Activated naive CD4-positive, alpha-beta T cell treated with anti-CD3 and anti-CD28 coated beads, Interleukin-2, amount 10 ng/mL, durations not matched to agents 7 days and 5 days (primary cell): ENCODE measurements at regions not wholly inside any gene's neighbourhood (a gene's known extent, or its start where the extent isn't known, plus 50 kb on each side); places are given as distances from the start of the nearest gene placed in this dataset.
"Not testable (repeated sequence)": the region's sequence is repeated elsewhere in the genome, so short reads cannot be mapped to it uniquely, and the experiment has no call there.

Source experiments
- CTCF ChIA-PET: fragments of 350-600 bp; sonication (Branson Sonifier 250); formaldehyde crosslinking; loops from one replicate; lab custom pipeline; 2021; ENCODE audit warnings: antibody characterized with exemption; lab: Charles Lee
- DNase-seq: peaks from one replicate; pipeline ENCODE4 v3.0.0-alpha.2; 2020
- H3K27ac Mint-ChIP-seq: one replicate; pipeline ENCODE4 v1.8.0; 2021; ENCODE audit warnings: mild to moderate bottlenecking, moderate library complexity, mixed read lengths
- H3K27me3 Mint-ChIP-seq: one replicate; pipeline ENCODE4 v1.8.0; 2021; ENCODE audit warnings: mild to moderate bottlenecking, mixed read lengths
- H3K36me3 Mint-ChIP-seq: one replicate; pipeline ENCODE4 v1.8.0; 2021; ENCODE audit warnings: mixed read lengths
- H3K4me1 Mint-ChIP-seq: one replicate; pipeline ENCODE4 v1.8.0; 2021; ENCODE audit warnings: mixed read lengths
- H3K4me3 Mint-ChIP-seq: one replicate; pipeline ENCODE4 v1.8.0; 2021; ENCODE audit warnings: mild to moderate bottlenecking, moderate library complexity, mixed read lengths
- H3K9me3 Mint-ChIP-seq: one replicate; pipeline ENCODE4 v1.8.0; 2021; ENCODE audit warnings: mixed read lengths

- H3K27me3 Mint-ChIP-seq: no peaks in the 10 kb centered on the region
- no peak for DNase-seq
- no peaks in the 10 kb centered on the region for H3K36me3 Mint-ChIP-seq
- peaks cover 8% of the 10 kb centered on the region for H3K9me3 Mint-ChIP-seq
- CTCF ChIA-PET: no interaction called here
- H3K27ac Mint-ChIP-seq: no peak overlapping the region
- H3K4me3 Mint-ChIP-seq: no peak overlapping the region
- no peaks in the 10 kb centered on the region for H3K4me1 Mint-ChIP-seq
These were observed 602.6 kb upstream of the HS3ST5 start for GRCh38 chr6:114945392-114945791.

- Mint-ChIP-seq H3K4me1 (no peaks in the 10 kb centered on the region), H3K27ac (no peak overlapping the region), H3K4me3 (no peak overlapping the region), H3K36me3 (no peaks in the 10 kb centered on the region), H3K27me3 (no peaks in the 10 kb centered on the region), H3K9me3 (peaks cover 4% of the 10 kb centered on the region)
- CTCF ChIA-PET: no interaction called here
- DNase-seq: no peak
These were observed 598.3 kb upstream of the HS3ST5 start for GRCh38 chr6:114941078-114941477.

GRCh38 chr6:114940181-114940580, 597.4 kb upstream of the HS3ST5 start:
- CTCF ChIA-PET: no interaction called here
- no peak for DNase-seq
- no peak overlapping the region for H3K27ac Mint-ChIP-seq
- H3K9me3 Mint-ChIP-seq: peaks cover 5% of the 10 kb centered on the region
- H3K4me1 Mint-ChIP-seq: no peaks in the 10 kb centered on the region
- no peaks in the 10 kb centered on the region for H3K36me3 Mint-ChIP-seq
- no peak overlapping the region for H3K4me3 Mint-ChIP-seq
- H3K27me3 Mint-ChIP-seq: no peaks in the 10 kb centered on the region

GRCh38 chr6:114939630-114940029, 596.8 kb upstream of the HS3ST5 start:
- peaks cover 4% of the 10 kb centered on the region for H3K9me3 Mint-ChIP-seq
- H3K4me1 Mint-ChIP-seq: no peaks in the 10 kb centered on the region
- CTCF ChIA-PET: no interaction called here
- DNase-seq: no peak
- H3K27me3 Mint-ChIP-seq: no peaks in the 10 kb centered on the region
- no peak overlapping the region for H3K4me3 Mint-ChIP-seq
- H3K36me3 Mint-ChIP-seq: no peaks in the 10 kb centered on the region
- no peak overlapping the region for H3K27ac Mint-ChIP-seq

- Mint-ChIP-seq H3K27ac (no peak overlapping the region), H3K4me3 (no peak overlapping the region), H3K4me1 (no peaks in the 10 kb centered on the region), H3K27me3 (no peaks in the 10 kb centered on the region), H3K9me3 (peaks cover 5% of the 10 kb centered on the region), H3K36me3 (no peaks in the 10 kb centered on the region)
- DNase-seq: no peak
- CTCF ChIA-PET: no interaction called here
These were observed 593.3 kb upstream of the HS3ST5 start for GRCh38 chr6:114936080-114936479.

GRCh38 chr6:114934079-114934478, 591.3 kb upstream of the HS3ST5 start:
- H3K4me3 Mint-ChIP-seq: no peak overlapping the region
- no peaks in the 10 kb centered on the region for H3K4me1 Mint-ChIP-seq
- peaks cover 5% of the 10 kb centered on the region for H3K9me3 Mint-ChIP-seq
- H3K36me3 Mint-ChIP-seq: no peaks in the 10 kb centered on the region
- CTCF ChIA-PET: no interaction called here
- H3K27me3 Mint-ChIP-seq: no peaks in the 10 kb centered on the region
- DNase-seq: no peak
- H3K27ac Mint-ChIP-seq: no peak overlapping the region

- H3K9me3 Mint-ChIP-seq: peaks cover 11% of the 10 kb centered on the region
- H3K4me1 Mint-ChIP-seq, H3K27me3 Mint-ChIP-seq, H3K36me3 Mint-ChIP-seq, H3K27ac Mint-ChIP-seq, H3K4me3 Mint-ChIP-seq, CTCF ChIA-PET, DNase-seq: not testable (repeated sequence)
These were observed 585.9 kb upstream of the HS3ST5 start for GRCh38 chr6:114928731-114929130.

GRCh38 chr6:114906096-114906495, 563.3 kb upstream of the HS3ST5 start:
- H3K9me3 Mint-ChIP-seq: peaks cover 18% of the 10 kb centered on the region
- no peaks in the 10 kb centered on the region for H3K27me3 Mint-ChIP-seq
- H3K36me3 Mint-ChIP-seq: no peaks in the 10 kb centered on the region
- H3K27ac Mint-ChIP-seq: no peak overlapping the region
- DNase-seq: no peak
- CTCF ChIA-PET: no interaction called here
- H3K4me3 Mint-ChIP-seq: no peak overlapping the region
- H3K4me1 Mint-ChIP-seq: no peaks in the 10 kb centered on the region

- Mint-ChIP-seq H3K4me3 (no peak overlapping the region), H3K4me1 (no peaks in the 10 kb centered on the region), H3K9me3 (peaks cover 18% of the 10 kb centered on the region), H3K27me3 (no peaks in the 10 kb centered on the region), H3K27ac (no peak overlapping the region), H3K36me3 (no peaks in the 10 kb centered on the region)
- DNase-seq: no peak
- CTCF ChIA-PET: no interaction called here
These were observed 554.7 kb upstream of the HS3ST5 start for GRCh38 chr6:114897536-114897935.

GRCh38 chr6:114892211-114892610, 549.4 kb upstream of the HS3ST5 start:
- Mint-ChIP-seq H3K9me3 (no peaks in the 10 kb centered on the region), H3K36me3 (no peaks in the 10 kb centered on the region), H3K27ac (no peak overlapping the region), H3K4me3 (no peak overlapping the region), H3K4me1 (no peaks in the 10 kb centered on the region), H3K27me3 (no peaks in the 10 kb centered on the region)
- CTCF ChIA-PET: no interaction called here
- no peak for DNase-seq

GRCh38 chr6:114888241-114888640, 545.4 kb upstream of the HS3ST5 start:
- Mint-ChIP-seq H3K4me3 (no peak overlapping the region), H3K9me3 (no peaks in the 10 kb centered on the region), H3K27me3 (no peaks in the 10 kb centered on the region), H3K36me3 (no peaks in the 10 kb centered on the region), H3K27ac (no peak overlapping the region), H3K4me1 (no peaks in the 10 kb centered on the region)
- CTCF ChIA-PET: no interaction called here
- no peak for DNase-seq

GRCh38 chr6:114886670-114887436, 544.0 kb upstream of the HS3ST5 start:
- Mint-ChIP-seq H3K4me3 (no peak overlapping the region), H3K36me3 (no peaks in the 10 kb centered on the region), H3K9me3 (peaks cover 3% of the 10 kb centered on the region), H3K27ac (no peak overlapping the region), H3K27me3 (no peaks in the 10 kb centered on the region), H3K4me1 (no peaks in the 10 kb centered on the region)
- CTCF ChIA-PET: no interaction called here
- DNase-seq: no peak

- Mint-ChIP-seq H3K36me3 (no peaks in the 10 kb centered on the region), H3K27me3 (no peaks in the 10 kb centered on the region), H3K4me1 (no peaks in the 10 kb centered on the region), H3K9me3 (peaks cover 3% of the 10 kb centered on the region), H3K27ac (no peak overlapping the region), H3K4me3 (no peak overlapping the region)
- CTCF ChIA-PET: no interaction called here
- no peak for DNase-seq
These were observed 536.9 kb upstream of the HS3ST5 start for GRCh38 chr6:114879693-114880092.

- Mint-ChIP-seq H3K9me3 (peaks cover 5% of the 10 kb centered on the region), H3K4me3 (no peak overlapping the region), H3K27ac (no peak overlapping the region), H3K27me3 (no peaks in the 10 kb centered on the region), H3K4me1 (no peaks in the 10 kb centered on the region), H3K36me3 (no peaks in the 10 kb centered on the region)
- CTCF ChIA-PET: no interaction called here
- DNase-seq: no peak
These were observed 535.3 kb upstream of the HS3ST5 start for GRCh38 chr6:114878091-114878490.

- DNase-seq: no peak
These were observed 531.6 kb upstream of the HS3ST5 start for GRCh38 chr6:114874410-114874809.

More at GRCh38 chr6:114874410-114874809, 531.6 kb upstream of the HS3ST5 start:
- CTCF ChIA-PET: no interaction called here
- Mint-ChIP-seq H3K36me3 (no peaks in the 10 kb centered on the region), H3K27me3 (no peaks in the 10 kb centered on the region), H3K9me3 (peaks cover 2% of the 10 kb centered on the region), H3K4me3 (no peak overlapping the region), H3K27ac (no peak overlapping the region), H3K4me1 (no peaks in the 10 kb centered on the region)
